GM12878 (cell line): ENCODE measurements at regions not wholly inside any gene's neighbourhood (a gene's known extent, or its start where the extent isn't known, plus 50 kb on each side); places are given as distances from the start of the nearest gene placed in this dataset.

ENCODE experiments used
- CHD2 ChIP-seq: IDR thresholded peaks from 2 replicates; pipeline ENCODE4 v1.6.1; 2011; ENCODE audit warnings: low read depth, low read length, improper control_type of control experiment, borderline replicate concordance
- GABPA ChIP-seq: IDR thresholded peaks from 2 replicates; pipeline ENCODE4 v1.6.1; 2014; ENCODE audit warnings: antibody characterized with exemption, low read depth, mild to moderate bottlenecking, inconsistent platforms
- HDGF ChIP-seq: fragments of 450-650 bp; IDR thresholded peaks from 2 replicates; pipeline ENCODE4 v1.6.1; 2016; ENCODE audit warnings: antibody characterized with exemption
- IKZF2 ChIP-seq, 2 experiments: fragments of 450-650 bp; IDR thresholded peaks; 2 replicates each; pipeline ENCODE4 v1.6.1; 2017; ENCODE audit warnings: mild to moderate bottlenecking in 2 of 2, moderate library complexity in 2 of 2
- POLR2A ChIP-seq: IDR thresholded peaks from 2 replicates; pipeline ENCODE4 v1.6.1; 2011; ENCODE audit warnings: low read depth, mild to moderate bottlenecking, low read length
- POLR2AphosphoS5 ChIP-seq: IDR thresholded peaks from 2 replicates; pipeline ENCODE4 v1.6.1; 2011; ENCODE audit warnings: mild to moderate bottlenecking, low read length, inconsistent platforms
- RAD21 ChIP-seq: IDR thresholded peaks from 2 replicates; pipeline ENCODE4 v1.6.1; 2011; ENCODE audit warnings: mild to moderate bottlenecking, low read depth, low read length, moderate library complexity; ENCODE audit not compliant: insufficient read depth
- RB1 ChIP-seq: fragments of 450-650 bp; formaldehyde crosslinking; IDR thresholded peaks from 2 replicates; pipeline ENCODE4 v1.6.1; 2017; ENCODE audit warnings: mild to moderate bottlenecking, borderline replicate concordance
- RFX5 ChIP-seq: IDR thresholded peaks from 2 replicates; pipeline ENCODE4 v1.6.1; 2011; ENCODE audit warnings: low read depth, low read length, improper control_type of control experiment
- SP1 ChIP-seq: IDR thresholded peaks from one replicate; pipeline ENCODE4 v1.6.1; 2011; ENCODE audit warnings: low read depth, low read length
- ZNF217 ChIP-seq: fragments of 450-650 bp; IDR thresholded peaks from 2 replicates; pipeline ENCODE4 v1.6.1; 2017; ENCODE audit warnings: antibody characterized with exemption, mild to moderate bottlenecking
- ZNF622 ChIP-seq: fragments of 450-650 bp; IDR thresholded peaks from 2 replicates; pipeline ENCODE4 v1.6.1; 2017; ENCODE audit warnings: mild to moderate bottlenecking, inconsistent platforms
- TF ChIP-seq, protein P1 (sequence below), 3 experiments: IDR thresholded peaks in 2 of 3; conservative IDR thresholded peaks in 1 of 3; 2 replicates each; pipeline ENCODE4 v1.5.1; 2011; ENCODE audit warnings: low read depth in 3 of 3, low read length in 3 of 3, mild to moderate bottlenecking in 3 of 3, control low read depth in 2 of 3, moderate library complexity in 2 of 3, inconsistent platforms in 1 of 3, mixed read lengths in 1 of 3; ENCODE audit not compliant: control insufficient read depth in 2 of 3, insufficient read depth in 1 of 3; ENCODE audit errors: extremely low read depth in 1 of 3

GRCh38 chr3:94225148-94225865 is 162.4 kb downstream of the NSUN3 start:
- TF ChIP-seq ZNF217 (no peak), POLR2AphosphoS5 (no peak), RFX5 (no peak), GABPA (no peak), RB1 (no peak), HDGF (no peak), POLR2A (no peak), IKZF2 (IDR thresholded peaks at IDR 0.05) (no peak), RAD21 (no peak), ZNF622 (no peak), SP1 (no peak), CHD2 (no peak)
- TF ChIP-seq, protein P1, sequence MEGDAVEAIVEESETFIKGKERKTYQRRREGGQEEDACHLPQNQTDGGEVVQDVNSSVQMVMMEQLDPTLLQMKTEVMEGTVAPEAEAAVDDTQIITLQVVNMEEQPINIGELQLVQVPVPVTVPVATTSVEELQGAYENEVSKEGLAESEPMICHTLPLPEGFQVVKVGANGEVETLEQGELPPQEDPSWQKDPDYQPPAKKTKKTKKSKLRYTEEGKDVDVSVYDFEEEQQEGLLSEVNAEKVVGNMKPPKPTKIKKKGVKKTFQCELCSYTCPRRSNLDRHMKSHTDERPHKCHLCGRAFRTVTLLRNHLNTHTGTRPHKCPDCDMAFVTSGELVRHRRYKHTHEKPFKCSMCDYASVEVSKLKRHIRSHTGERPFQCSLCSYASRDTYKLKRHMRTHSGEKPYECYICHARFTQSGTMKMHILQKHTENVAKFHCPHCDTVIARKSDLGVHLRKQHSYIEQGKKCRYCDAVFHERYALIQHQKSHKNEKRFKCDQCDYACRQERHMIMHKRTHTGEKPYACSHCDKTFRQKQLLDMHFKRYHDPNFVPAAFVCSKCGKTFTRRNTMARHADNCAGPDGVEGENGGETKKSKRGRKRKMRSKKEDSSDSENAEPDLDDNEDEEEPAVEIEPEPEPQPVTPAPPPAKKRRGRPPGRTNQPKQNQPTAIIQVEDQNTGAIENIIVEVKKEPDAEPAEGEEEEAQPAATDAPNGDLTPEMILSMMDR (IDR thresholded peaks at IDR 0.05 in 2 of 3, conservative IDR thresholded peaks at IDR 0.05 in 1 of 3; ENCODE audit: control insufficient read depth in 2 of 3, extremely low read depth in 1 of 3, insufficient read depth in 1 of 3, low read depth in 3 of 3, low read length in 3 of 3) = no peak
